ENCODE measurements at regions not wholly inside any gene's neighbourhood (a gene's known extent, or its start where the extent isn't known, plus 50 kb on each side); places are given as distances from the start of the nearest gene placed in this dataset.

DNA sequence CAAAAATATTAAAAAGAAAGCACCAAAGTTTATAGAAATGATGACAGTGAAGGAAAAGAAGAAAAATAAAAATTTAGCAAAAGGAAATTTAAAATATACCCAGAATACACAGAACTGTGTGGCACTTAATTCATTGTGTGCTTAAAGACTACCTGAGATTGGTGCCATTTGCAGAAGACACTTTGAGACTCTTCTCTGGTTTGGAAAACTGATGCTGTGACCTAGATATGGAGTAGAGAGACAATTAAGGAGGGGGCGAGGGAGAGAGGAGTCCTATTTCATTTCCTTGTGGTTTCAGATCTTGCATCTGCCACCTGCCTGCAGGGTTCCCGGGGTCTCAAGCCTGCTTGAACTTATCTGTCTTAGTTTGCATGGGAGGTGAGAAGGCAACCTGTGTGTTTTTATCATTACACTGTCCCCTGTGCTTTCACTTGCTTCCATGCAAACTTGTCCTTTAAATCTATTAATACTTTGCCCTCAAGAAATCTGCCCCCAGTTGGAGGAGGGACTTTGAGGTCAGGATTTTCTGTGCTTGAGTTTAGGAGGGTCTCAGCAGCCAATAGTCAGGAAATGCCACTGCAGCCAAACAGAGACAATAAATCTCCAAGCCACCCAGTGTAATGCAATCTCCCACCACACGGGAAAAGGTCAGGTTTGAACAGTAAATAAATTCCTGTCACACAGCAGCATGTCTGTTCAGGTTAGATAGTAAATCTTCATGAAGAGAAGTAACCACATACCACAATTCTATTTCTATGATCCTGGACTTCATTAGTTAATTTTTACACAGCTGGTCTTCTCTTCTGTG is 119.4 kb downstream of the CAND1 start:
- DNase-seq: no peak
- TF ChIP-seq, protein P1, sequence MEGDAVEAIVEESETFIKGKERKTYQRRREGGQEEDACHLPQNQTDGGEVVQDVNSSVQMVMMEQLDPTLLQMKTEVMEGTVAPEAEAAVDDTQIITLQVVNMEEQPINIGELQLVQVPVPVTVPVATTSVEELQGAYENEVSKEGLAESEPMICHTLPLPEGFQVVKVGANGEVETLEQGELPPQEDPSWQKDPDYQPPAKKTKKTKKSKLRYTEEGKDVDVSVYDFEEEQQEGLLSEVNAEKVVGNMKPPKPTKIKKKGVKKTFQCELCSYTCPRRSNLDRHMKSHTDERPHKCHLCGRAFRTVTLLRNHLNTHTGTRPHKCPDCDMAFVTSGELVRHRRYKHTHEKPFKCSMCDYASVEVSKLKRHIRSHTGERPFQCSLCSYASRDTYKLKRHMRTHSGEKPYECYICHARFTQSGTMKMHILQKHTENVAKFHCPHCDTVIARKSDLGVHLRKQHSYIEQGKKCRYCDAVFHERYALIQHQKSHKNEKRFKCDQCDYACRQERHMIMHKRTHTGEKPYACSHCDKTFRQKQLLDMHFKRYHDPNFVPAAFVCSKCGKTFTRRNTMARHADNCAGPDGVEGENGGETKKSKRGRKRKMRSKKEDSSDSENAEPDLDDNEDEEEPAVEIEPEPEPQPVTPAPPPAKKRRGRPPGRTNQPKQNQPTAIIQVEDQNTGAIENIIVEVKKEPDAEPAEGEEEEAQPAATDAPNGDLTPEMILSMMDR (IDR thresholded peaks at IDR 0.05): no peak
- ATAC-seq: no peak

DNA sequence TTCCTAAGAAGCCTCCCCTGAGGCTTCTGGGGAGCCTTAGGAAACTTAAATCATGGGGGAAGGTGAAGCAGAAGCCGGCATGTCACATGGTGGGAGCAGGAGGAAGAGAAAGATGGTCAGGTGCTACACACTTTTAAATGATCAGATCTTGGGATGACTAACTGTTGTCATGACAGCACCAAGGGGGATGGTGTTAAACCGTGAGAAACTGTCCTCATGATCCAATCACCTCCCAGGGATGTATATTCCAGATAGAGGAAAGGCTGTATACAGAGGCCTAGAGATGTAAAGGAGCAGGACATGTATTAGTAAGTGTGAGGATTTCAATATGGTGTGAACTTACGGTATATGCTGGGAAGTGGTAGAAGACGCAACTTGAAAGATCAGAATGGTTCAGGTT is 121.1 kb downstream of the CAND1 start:
- H3K36me3 ChIP-seq (ENCODE audit: low read depth): no peaks in the 10 kb centered on the region
- ATAC-seq (no peak), DNase-seq (no peak)
- TF ChIP-seq, protein P1 (IDR thresholded peaks at IDR 0.05): no peak
- H3K4me1 ChIP-seq (ENCODE audit: low read depth): no peaks in the 10 kb centered on the region
- no peaks in the 10 kb centered on the region for H3K9me3 ChIP-seq
- intact Hi-C loops (cut with DNase I, micrococcal nuclease): no loop called here
- no peak overlapping the region for H3K4me3 ChIP-seq

More for the DNA sequence above, 119.4 kb downstream of the CAND1 start:
- Histone ChIP-seq H3K4me3 (no peak overlapping the region), H3K9me3 (no peaks in the 10 kb centered on the region), H3K4me1 (ENCODE audit: low read depth) (no peaks in the 10 kb centered on the region), H3K36me3 (ENCODE audit: low read depth) (no peaks in the 10 kb centered on the region)
- intact Hi-C loops (cut with DNase I, micrococcal nuclease): no loop called here

DNA sequence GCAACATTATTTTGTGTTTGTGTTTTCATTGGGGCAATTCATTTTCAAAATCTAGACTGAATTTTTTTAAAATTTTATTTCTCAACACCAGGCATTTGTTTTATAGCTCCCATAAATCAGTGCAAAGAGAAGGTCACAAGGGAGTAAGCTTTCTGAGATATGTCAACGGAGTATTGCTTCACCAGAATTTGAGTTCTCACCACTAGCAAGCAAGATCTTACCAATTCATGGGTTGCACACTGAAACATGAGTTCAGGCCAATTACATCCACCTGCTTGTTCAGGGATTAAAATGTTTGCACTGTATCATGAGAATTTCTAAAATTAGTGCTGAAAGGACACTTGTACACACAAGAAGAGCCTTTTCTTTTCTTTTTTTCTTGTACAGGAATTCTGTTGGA is 121.9 kb downstream of the CAND1 start:
- Histone ChIP-seq H3K36me3 (ENCODE audit: low read depth) (no peaks in the 10 kb centered on the region), H3K4me1 (ENCODE audit: low read depth) (no peaks in the 10 kb centered on the region), H3K9me3 (no peaks in the 10 kb centered on the region), H3K4me3 (no peak overlapping the region)
- intact Hi-C loops (cut with DNase I, micrococcal nuclease): no loop called here
- no peak for ATAC-seq
- TF ChIP-seq, protein P1 (IDR thresholded peaks at IDR 0.05): no peak
- no peak for DNase-seq

DNA sequence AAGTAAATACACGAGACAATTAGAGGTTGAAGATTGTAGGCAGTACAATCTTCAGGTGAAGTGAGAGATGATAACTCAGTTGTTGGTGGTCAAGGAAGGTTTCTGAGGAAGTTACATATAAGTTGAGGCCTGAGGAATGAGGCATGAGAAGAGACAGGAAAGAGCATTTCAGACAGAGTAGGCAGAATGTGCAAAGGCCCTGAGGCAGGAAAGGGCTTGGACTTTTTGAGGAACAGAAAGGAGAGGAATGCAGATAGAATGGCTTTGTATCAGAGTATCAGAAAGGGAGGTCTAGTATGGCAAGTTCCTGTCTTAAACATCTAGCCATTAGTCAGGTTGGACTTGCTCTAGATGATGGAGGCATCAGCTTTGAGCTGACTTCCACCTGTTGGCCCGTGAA is 122.5 kb downstream of the CAND1 start:
- no peak overlapping the region for H3K4me3 ChIP-seq
- DNase-seq: no peak

DNA sequence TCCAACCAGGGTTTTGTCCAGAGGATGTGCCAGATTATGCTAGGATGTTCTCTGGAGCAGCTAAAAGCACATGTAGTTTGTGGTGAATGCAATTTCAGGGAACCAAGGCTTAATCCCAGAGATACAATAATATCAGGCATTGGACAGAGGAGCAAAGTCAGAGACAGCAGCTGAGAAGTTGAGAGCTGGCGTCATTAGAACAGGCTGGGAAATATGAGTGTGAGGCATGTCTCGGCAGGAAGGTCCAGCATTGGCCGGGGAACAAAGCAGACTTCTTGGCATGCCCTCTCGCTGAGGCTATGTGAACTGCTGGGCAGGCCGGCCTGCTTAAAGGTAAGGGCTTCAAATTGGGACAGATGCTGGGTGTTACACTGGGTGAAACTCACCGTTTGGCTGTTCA is 125.4 kb downstream of the CAND1 start:
- Histone ChIP-seq H3K4me1 (ENCODE audit: low read depth) (no peaks in the 10 kb centered on the region), H3K4me3 (no peak overlapping the region), H3K9me3 (no peaks in the 10 kb centered on the region), H3K36me3 (ENCODE audit: low read depth) (no peaks in the 10 kb centered on the region)
- TF ChIP-seq, protein P1 (IDR thresholded peaks at IDR 0.05): no peak
- intact Hi-C loops (cut with DNase I, micrococcal nuclease): no loop called here
- ATAC-seq: no peak
- peak in 1 of 3 donors; percentile 48 for DNase-seq

More for the DNA sequence above, 122.5 kb downstream of the CAND1 start:
- H3K36me3 ChIP-seq (ENCODE audit: low read depth): no peaks in the 10 kb centered on the region
- ATAC-seq: no peak
- H3K9me3 ChIP-seq: no peaks in the 10 kb centered on the region
- TF ChIP-seq, protein P1 (IDR thresholded peaks at IDR 0.05): no peak
- no peaks in the 10 kb centered on the region for H3K4me1 ChIP-seq (ENCODE audit: low read depth)
- intact Hi-C loops (cut with DNase I, micrococcal nuclease): no loop called here
